ENCODE measurements at regions not wholly inside any gene's neighbourhood (a gene's known extent, or its start where the extent isn't known, plus 50 kb on each side); places are given as distances from the start of the nearest gene placed in this dataset.

DNA sequence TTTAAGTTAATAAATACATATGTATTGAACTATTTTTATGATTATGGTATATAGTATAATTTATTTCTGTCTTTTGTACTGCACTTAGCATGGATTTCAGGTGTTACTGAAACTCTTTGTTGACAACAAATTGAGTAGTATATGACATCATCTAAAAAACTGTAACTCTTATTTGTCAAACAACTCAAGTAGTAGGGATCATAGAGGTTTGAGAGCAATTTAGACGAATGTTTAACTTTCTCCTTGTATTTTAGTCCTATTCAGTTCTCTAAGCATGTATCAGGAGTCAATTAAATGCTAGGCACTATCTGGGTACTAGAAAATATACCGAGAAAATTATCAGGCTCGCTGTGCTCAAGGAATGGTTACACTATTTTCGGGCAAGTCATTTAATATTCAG lies 595.2 kb downstream of the METTL15 start:
- no peak overlapping the region for H3K27ac ChIP-seq (ENCODE audit: low read depth in 2 of 2, low read length in 2 of 2)
- no peaks in the 10 kb centered on the region for H3K36me3 ChIP-seq (ENCODE audit: control insufficient read depth in 2 of 3, insufficient read depth in 3 of 3, low read length in 3 of 3)
- no peak overlapping the region for H3K9ac ChIP-seq (ENCODE audit: low read length in 3 of 3)
- H3K27me3 ChIP-seq (ENCODE audit: control insufficient read depth, insufficient read depth, low read length): no peaks in the 10 kb centered on the region
- H3K4me1 ChIP-seq (ENCODE audit: control insufficient read depth in 2 of 3, insufficient read depth in 2 of 3, low read depth in 1 of 3, low read length in 3 of 3): no peaks in the 10 kb centered on the region
- FAIRE-seq (no peak), DNase-seq (no peak)
- H3K9me3 ChIP-seq (ENCODE audit: control insufficient read depth in 2 of 3, insufficient read depth in 1 of 3, low read length in 3 of 3): no peaks in the 10 kb centered on the region
- intact Hi-C loops (cut with DNase I): no loop called here
- no peak overlapping the region for H3K4me3 ChIP-seq (ENCODE audit: low read length in 3 of 3)
- TF ChIP-seq CTCF (IDR thresholded peaks at IDR 0.05; ENCODE audit: borderline replicate concordance, extremely low read depth, insufficient read depth): no peak

DNA sequence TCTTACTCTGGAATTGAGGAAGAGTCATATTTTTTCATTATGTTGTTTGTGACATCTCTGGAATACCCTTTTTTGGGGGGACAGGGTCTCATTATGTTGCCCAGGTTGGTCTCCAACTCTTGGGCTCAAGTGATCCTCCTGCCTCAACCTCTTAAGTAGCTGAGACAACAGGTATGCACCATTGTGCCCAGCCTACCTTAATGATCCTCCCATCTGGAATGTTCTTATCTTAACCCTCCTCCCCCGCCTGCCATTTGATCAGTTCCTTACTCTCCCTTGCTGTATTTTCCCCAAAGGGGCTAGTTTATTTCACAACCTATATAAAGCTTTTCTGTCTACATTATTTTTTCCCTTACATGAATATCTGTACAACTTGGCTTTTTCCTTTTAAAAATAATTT lies 594.7 kb downstream of the METTL15 start:
- DNase-seq: no peak
- Histone ChIP-seq H3K27me3 (ENCODE audit: control insufficient read depth, insufficient read depth, low read length) (no peaks in the 10 kb centered on the region), H3K36me3 (ENCODE audit: control insufficient read depth in 2 of 3, insufficient read depth in 3 of 3, low read length in 3 of 3) (no peaks in the 10 kb centered on the region), H3K9ac (ENCODE audit: low read length in 3 of 3) (no peak overlapping the region), H3K9me3 (ENCODE audit: control insufficient read depth in 2 of 3, insufficient read depth in 1 of 3, low read length in 3 of 3) (no peaks in the 10 kb centered on the region), H3K4me1 (ENCODE audit: control insufficient read depth in 2 of 3, insufficient read depth in 2 of 3, low read depth in 1 of 3, low read length in 3 of 3) (no peaks in the 10 kb centered on the region), H3K4me3 (ENCODE audit: low read length in 3 of 3) (no peak overlapping the region), H3K27ac (ENCODE audit: low read depth in 2 of 2, low read length in 2 of 2) (no peak overlapping the region)
- no peak for TF ChIP-seq CTCF (IDR thresholded peaks at IDR 0.05; ENCODE audit: borderline replicate concordance, extremely low read depth, insufficient read depth)
- FAIRE-seq: no peak
- intact Hi-C loops (cut with DNase I): no loop called here

DNA sequence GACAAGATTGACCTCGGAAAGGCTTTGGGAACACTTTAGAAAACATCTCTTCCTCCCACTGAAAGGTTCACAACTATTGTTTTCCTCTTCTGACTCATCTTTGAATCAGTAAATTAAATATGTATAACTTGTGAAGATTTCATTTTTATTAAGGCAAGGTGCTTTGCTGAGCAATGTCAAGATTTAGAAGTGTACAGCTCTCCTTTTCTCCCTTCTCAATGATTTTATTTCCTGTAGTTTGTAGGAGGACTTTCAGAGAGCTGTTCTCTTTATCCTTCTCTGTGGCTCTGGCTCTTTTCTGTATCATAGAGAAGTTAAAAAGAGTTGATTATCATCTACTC lies 594.2 kb downstream of the METTL15 start:
- Histone ChIP-seq H3K27me3 (ENCODE audit: control insufficient read depth, insufficient read depth, low read length) (no peaks in the 10 kb centered on the region), H3K9ac (ENCODE audit: low read length in 3 of 3) (no peak overlapping the region), H3K4me3 (ENCODE audit: low read length in 3 of 3) (no peak overlapping the region), H3K27ac (ENCODE audit: low read depth in 2 of 2, low read length in 2 of 2) (no peak overlapping the region), H3K36me3 (ENCODE audit: control insufficient read depth in 2 of 3, insufficient read depth in 3 of 3, low read length in 3 of 3) (no peaks in the 10 kb centered on the region), H3K4me1 (ENCODE audit: control insufficient read depth in 2 of 3, insufficient read depth in 2 of 3, low read depth in 1 of 3, low read length in 3 of 3) (no peaks in the 10 kb centered on the region), H3K9me3 (ENCODE audit: control insufficient read depth in 2 of 3, insufficient read depth in 1 of 3, low read length in 3 of 3) (no peaks in the 10 kb centered on the region)
- TF ChIP-seq CTCF (IDR thresholded peaks at IDR 0.05; ENCODE audit: borderline replicate concordance, extremely low read depth, insufficient read depth): no peak
- FAIRE-seq: no peak
- intact Hi-C loops (cut with DNase I): no loop called here
- no peak for DNase-seq

DNA sequence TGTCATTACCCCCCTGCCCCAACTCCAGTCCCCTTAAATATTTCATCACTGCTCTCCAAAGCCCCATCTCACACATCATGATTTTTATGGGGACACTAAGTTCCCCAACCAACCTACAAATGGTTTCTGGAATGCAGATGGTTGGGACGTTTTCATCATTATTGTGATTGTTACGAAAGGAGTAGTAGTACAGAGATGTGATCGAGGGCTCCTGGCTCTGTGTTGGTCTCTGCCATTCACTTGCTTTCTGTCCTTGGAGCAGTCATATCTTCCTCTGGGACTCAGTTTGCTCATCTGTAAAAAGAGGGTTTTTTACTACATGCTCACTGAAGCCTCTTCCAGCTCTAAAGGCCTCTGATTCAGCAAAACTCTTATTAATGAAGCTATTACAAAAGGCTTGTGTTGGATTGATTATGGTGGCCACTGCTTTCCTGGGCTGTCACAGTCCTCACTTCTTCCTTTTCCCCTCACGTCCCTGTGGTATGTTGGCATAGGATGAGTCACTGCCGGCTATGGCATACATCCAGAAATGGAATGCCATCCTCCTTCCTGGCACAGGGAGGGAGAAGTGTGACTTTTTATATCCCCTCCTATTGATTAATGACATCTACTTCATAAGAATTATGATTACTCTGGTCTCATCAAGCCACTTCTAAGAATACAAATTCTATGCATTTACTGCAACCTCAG lies 593.7 kb downstream of the METTL15 start:
- FAIRE-seq: no peak
- Histone ChIP-seq H3K9ac (ENCODE audit: low read length in 3 of 3) (no peak overlapping the region), H3K9me3 (ENCODE audit: control insufficient read depth in 2 of 3, insufficient read depth in 1 of 3, low read length in 3 of 3) (no peaks in the 10 kb centered on the region), H3K36me3 (ENCODE audit: control insufficient read depth in 2 of 3, insufficient read depth in 3 of 3, low read length in 3 of 3) (no peaks in the 10 kb centered on the region), H3K27ac (ENCODE audit: low read depth in 2 of 2, low read length in 2 of 2) (no peak overlapping the region), H3K4me3 (ENCODE audit: low read length in 3 of 3) (no peak overlapping the region), H3K4me1 (ENCODE audit: control insufficient read depth in 2 of 3, insufficient read depth in 2 of 3, low read depth in 1 of 3, low read length in 3 of 3) (no peaks in the 10 kb centered on the region), H3K27me3 (ENCODE audit: control insufficient read depth, insufficient read depth, low read length) (no peaks in the 10 kb centered on the region)
- no peak for DNase-seq
- intact Hi-C loops (cut with DNase I): no loop called here
- no peak for TF ChIP-seq CTCF (IDR thresholded peaks at IDR 0.05; ENCODE audit: borderline replicate concordance, extremely low read depth, insufficient read depth)

Data from kidney (tissue), 13 donors.